Right atrium auricular region (tissue), 2 donors: ENCODE measurements at regions not wholly inside any gene's neighbourhood (a gene's known extent, or its start where the extent isn't known, plus 50 kb on each side); places are given as distances from the start of the nearest gene placed in this dataset.

Source experiments
- DNase-seq: peaks from one replicate; pipeline ENCODE4 v3.0.0-alpha.2; 2019; ENCODE audit warnings: low spot score
- H3K27ac ChIP-seq, 2 donors: fragments of 200-600 bp; sonication (generic); 1 replicate in 1 of 2; 2 replicates in 1 of 2; pipeline ENCODE4 v1.5.1; 2016 to 2019
- H3K27me3 ChIP-seq, 2 donors: fragments of 200-600 bp; sonication (generic); one replicate each; pipeline versions ENCODE4 v1.5.1 to v1.6.0; 2017 to 2019
- H3K36me3 ChIP-seq: fragments of 200-600 bp; sonication (generic); one replicate; pipeline ENCODE4 v1.5.1; 2016
- H3K4me1 ChIP-seq, 2 donors: fragments of 200-600 bp; sonication (generic); one replicate each; pipeline versions ENCODE4 v1.5.1 to v1.6.0; 2017 to 2019
- H3K4me3 ChIP-seq, 2 donors: fragments of 200-600 bp; sonication (generic); 1 replicate in 1 of 2; 2 replicates in 1 of 2; pipeline ENCODE4 v1.5.1; 2017 to 2019; ENCODE audit warnings: mild to moderate bottlenecking in 1 of 2, moderate library complexity in 1 of 2
- H3K9me3 ChIP-seq, 2 donors: fragments of 200-600 bp; sonication (generic); one replicate each; pipeline ENCODE4 v1.5.1; 2019
- TF ChIP-seq, protein P1 (sequence below), 2 donors: fragments of 200-600 bp; sonication (generic); IDR thresholded peaks; one replicate each; pipeline ENCODE4 v1.5.1; 2019; ENCODE audit warnings: antibody characterized with exemption in 2 of 2

GRCh38 chr10:88100281-88100680, 236.9 kb downstream of the PTEN start:
- Histone ChIP-seq H3K27me3 (no peaks in the 10 kb centered on the region), H3K4me1 (peaks cover 0 to 3% of the 10 kb centered on the region in 2 donors), H3K9me3 (no peaks in the 10 kb centered on the region), H3K4me3 (no peak overlapping the region), H3K27ac (no peak overlapping the region), H3K36me3 (no peaks in the 10 kb centered on the region)
- TF ChIP-seq, protein P1, sequence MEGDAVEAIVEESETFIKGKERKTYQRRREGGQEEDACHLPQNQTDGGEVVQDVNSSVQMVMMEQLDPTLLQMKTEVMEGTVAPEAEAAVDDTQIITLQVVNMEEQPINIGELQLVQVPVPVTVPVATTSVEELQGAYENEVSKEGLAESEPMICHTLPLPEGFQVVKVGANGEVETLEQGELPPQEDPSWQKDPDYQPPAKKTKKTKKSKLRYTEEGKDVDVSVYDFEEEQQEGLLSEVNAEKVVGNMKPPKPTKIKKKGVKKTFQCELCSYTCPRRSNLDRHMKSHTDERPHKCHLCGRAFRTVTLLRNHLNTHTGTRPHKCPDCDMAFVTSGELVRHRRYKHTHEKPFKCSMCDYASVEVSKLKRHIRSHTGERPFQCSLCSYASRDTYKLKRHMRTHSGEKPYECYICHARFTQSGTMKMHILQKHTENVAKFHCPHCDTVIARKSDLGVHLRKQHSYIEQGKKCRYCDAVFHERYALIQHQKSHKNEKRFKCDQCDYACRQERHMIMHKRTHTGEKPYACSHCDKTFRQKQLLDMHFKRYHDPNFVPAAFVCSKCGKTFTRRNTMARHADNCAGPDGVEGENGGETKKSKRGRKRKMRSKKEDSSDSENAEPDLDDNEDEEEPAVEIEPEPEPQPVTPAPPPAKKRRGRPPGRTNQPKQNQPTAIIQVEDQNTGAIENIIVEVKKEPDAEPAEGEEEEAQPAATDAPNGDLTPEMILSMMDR (IDR thresholded peaks at IDR 0.05): no peak
- DNase-seq: no peak

DNA sequence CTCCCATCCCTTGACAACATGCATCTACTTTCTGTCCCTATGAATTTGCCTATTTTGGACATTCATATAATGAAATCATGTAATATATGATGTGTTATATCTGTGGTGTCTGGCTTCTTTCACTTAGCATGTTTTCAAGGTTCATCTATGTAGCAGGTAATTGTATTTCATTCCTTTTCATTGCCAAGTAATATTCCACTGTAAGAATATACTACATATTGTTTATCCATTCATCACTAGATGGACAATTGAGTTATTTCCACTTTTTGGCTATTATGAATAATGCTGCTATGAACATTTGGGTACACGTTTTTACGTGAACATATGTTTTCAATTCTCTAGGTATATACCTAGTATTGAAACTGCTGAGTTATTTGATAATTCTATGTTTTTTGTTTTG, 238.2 kb downstream of the PTEN start:
- Histone ChIP-seq H3K9me3 (no peaks in the 10 kb centered on the region), H3K4me1 (no peaks in the 10 kb centered on the region), H3K4me3 (no peak overlapping the region), H3K27me3 (no peaks in the 10 kb centered on the region), H3K36me3 (no peaks in the 10 kb centered on the region), H3K27ac (no peak overlapping the region)
- DNase-seq: no peak
- TF ChIP-seq, protein P1 (IDR thresholded peaks at IDR 0.05): no peak

GRCh38 chr10:88103576-88103975, 240.2 kb downstream of the PTEN start:
- Histone ChIP-seq H3K27me3 (no peaks in the 10 kb centered on the region), H3K9me3 (no peaks in the 10 kb centered on the region), H3K36me3 (no peaks in the 10 kb centered on the region), H3K4me1 (no peaks in the 10 kb centered on the region), H3K4me3 (no peak overlapping the region), H3K27ac (no peak overlapping the region)
- TF ChIP-seq, protein P1 (IDR thresholded peaks at IDR 0.05): no peak
- DNase-seq: no peak

GRCh38 chr10:88104223-88104622, 240.8 kb downstream of the PTEN start:
- DNase-seq: no peak
- Histone ChIP-seq H3K4me1 (no peaks in the 10 kb centered on the region), H3K36me3 (no peaks in the 10 kb centered on the region), H3K4me3 (no peak overlapping the region), H3K27me3 (no peaks in the 10 kb centered on the region), H3K9me3 (no peaks in the 10 kb centered on the region), H3K27ac (no peak overlapping the region)
- TF ChIP-seq, protein P1 (IDR thresholded peaks at IDR 0.05): no peak

DNA sequence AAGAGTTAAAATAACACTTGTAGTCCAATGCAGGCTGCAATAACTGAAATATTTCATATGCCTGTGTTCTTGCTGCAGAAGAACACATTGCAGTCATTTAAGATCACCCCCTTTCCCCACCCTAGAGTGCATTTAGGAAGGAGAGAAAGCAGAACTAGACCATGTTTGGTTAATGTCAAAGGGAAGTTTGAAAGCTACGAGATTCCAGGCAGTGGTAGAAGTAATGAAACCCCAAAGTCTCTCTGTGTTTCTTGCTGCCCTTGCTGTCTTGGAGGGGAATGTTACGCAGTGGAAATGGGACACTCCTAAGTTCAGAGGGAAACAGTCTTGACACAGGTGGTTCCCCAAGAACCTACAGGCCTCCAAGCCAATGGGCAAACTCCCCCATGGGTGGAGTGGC, 242.9 kb downstream of the PTEN start:
- Histone ChIP-seq H3K36me3 (no peaks in the 10 kb centered on the region), H3K4me1 (no peaks in the 10 kb centered on the region), H3K27ac (no peak overlapping the region), H3K9me3 (no peaks in the 10 kb centered on the region), H3K4me3 (no peak overlapping the region), H3K27me3 (no peaks in the 10 kb centered on the region)
- TF ChIP-seq, protein P1 (IDR thresholded peaks at IDR 0.05): no peak
- no peak for DNase-seq

GRCh38 chr10:88107296-88108097, 244.1 kb downstream of the PTEN start:
- Histone ChIP-seq H3K27ac (no peak overlapping the region), H3K27me3 (no peaks in the 10 kb centered on the region), H3K9me3 (no peaks in the 10 kb centered on the region), H3K36me3 (no peaks in the 10 kb centered on the region), H3K4me1 (no peaks in the 10 kb centered on the region), H3K4me3 (no peak overlapping the region)
- DNase-seq: no peak
- TF ChIP-seq, protein P1 (IDR thresholded peaks at IDR 0.05): no peak
